H9 (cell line): ENCODE measurements at regions not wholly inside any gene's neighbourhood (a gene's known extent, or its start where the extent isn't known, plus 50 kb on each side); places are given as distances from the start of the nearest gene placed in this dataset.

ENCODE experiments used
- DNase-seq: peaks from one replicate; pipeline ENCODE4 v3.0.0-alpha.2; 2017
- H2AFZ ChIP-seq: one replicate; pipeline ENCODE4 v1.6.1; 2013; ENCODE audit warnings: mild to moderate bottlenecking, low read length, control low read depth, moderate library complexity
- H2AK5ac ChIP-seq: 2 replicates; pipeline ENCODE4 v1.6.1; 2013; ENCODE audit warnings: low read length, control low read depth, mixed read lengths; ENCODE audit not compliant: insufficient read length
- H2BK120ac ChIP-seq: one replicate; pipeline ENCODE4 v1.6.1; 2013; ENCODE audit warnings: low read depth, mild to moderate bottlenecking, low read length, control low read depth, inconsistent platforms; ENCODE audit not compliant: poor library complexity, severe bottlenecking
- H2BK12ac ChIP-seq: 2 replicates; pipeline ENCODE4 v1.6.1; 2013; ENCODE audit warnings: low read length, control low read depth, mixed read lengths, low read depth; ENCODE audit not compliant: insufficient read length
- H2BK15ac ChIP-seq: 2 replicates; pipeline ENCODE4 v1.6.1; 2013; ENCODE audit warnings: low read depth, low read length, control low read depth
- H2BK20ac ChIP-seq: one replicate; pipeline ENCODE4 v1.6.1; 2013; ENCODE audit warnings: low read depth, mild to moderate bottlenecking, low read length, control low read depth, inconsistent platforms; ENCODE audit not compliant: poor library complexity, severe bottlenecking
- H2BK5ac ChIP-seq: 2 replicates; pipeline ENCODE4 v1.6.1; 2013; ENCODE audit warnings: low read length, control low read depth, mixed read lengths; ENCODE audit not compliant: insufficient read length
- H3K14ac ChIP-seq: 2 replicates; pipeline ENCODE4 v1.6.1; 2013; ENCODE audit warnings: low read length, control low read depth; ENCODE audit not compliant: insufficient read depth
- H3K18ac ChIP-seq: 2 replicates; pipeline ENCODE4 v1.6.1; 2013; ENCODE audit warnings: low read depth, mild to moderate bottlenecking, mixed read lengths, low read length, control low read depth; ENCODE audit not compliant: insufficient read length
- H3K23ac ChIP-seq: 2 replicates; pipeline ENCODE4 v1.6.1; 2013; ENCODE audit warnings: low read length, control low read depth, mixed read lengths, low read depth; ENCODE audit not compliant: insufficient read length
- H3K23me2 ChIP-seq: 2 replicates; pipeline ENCODE4 v1.6.1; 2013; ENCODE audit warnings: low read depth, mild to moderate bottlenecking, mixed read lengths, low read length, control low read depth; ENCODE audit not compliant: insufficient read length, poor library complexity, severe bottlenecking
- H3K27ac ChIP-seq: 2 replicates; pipeline ENCODE4 v1.5.1; 2013; ENCODE audit warnings: low read length, control low read depth, mixed read lengths, low read depth; ENCODE audit not compliant: insufficient read length
- H3K27me3 ChIP-seq: 2 replicates; pipeline ENCODE4 v1.6.1; 2013; ENCODE audit warnings: low read length, control low read depth, inconsistent platforms; ENCODE audit not compliant: insufficient read depth
- H3K4ac ChIP-seq: 2 replicates; pipeline ENCODE4 v1.6.1; 2013; ENCODE audit warnings: low read depth, mild to moderate bottlenecking, control low read depth, inconsistent platforms, low read length, moderate library complexity
- H3K4me1 ChIP-seq: 2 replicates; pipeline ENCODE4 v1.6.1; 2013; ENCODE audit warnings: low read length, control low read depth, inconsistent platforms; ENCODE audit not compliant: insufficient read depth
- H3K4me2 ChIP-seq: 2 replicates; pipeline ENCODE4 v1.6.1; 2013; ENCODE audit warnings: low read length, control low read depth, mixed read lengths; ENCODE audit not compliant: insufficient read length, insufficient read depth
- H3K56ac ChIP-seq: 2 replicates; pipeline ENCODE4 v1.6.1; 2013; ENCODE audit warnings: low read depth, mild to moderate bottlenecking, mixed read lengths, low read length, control low read depth; ENCODE audit not compliant: insufficient read length
- H3K79me1 ChIP-seq: 2 replicates; pipeline ENCODE4 v1.6.1; 2013; ENCODE audit warnings: low read depth, mild to moderate bottlenecking, moderate library complexity, low read length, control low read depth, inconsistent platforms; ENCODE audit not compliant: insufficient read depth, poor library complexity, severe bottlenecking
- H3K79me2 ChIP-seq: 2 replicates; pipeline ENCODE4 v1.6.1; 2013; ENCODE audit warnings: low read length, control low read depth, inconsistent platforms; ENCODE audit not compliant: insufficient read depth
- H3K9ac ChIP-seq: 2 replicates; pipeline ENCODE4 v1.6.1; 2013; ENCODE audit warnings: low read length, control low read depth, mixed read lengths; ENCODE audit not compliant: insufficient read length; ENCODE audit errors: extremely low read depth
- H3K9me3 ChIP-seq: one replicate; pipeline ENCODE4 v1.6.1; 2013; ENCODE audit warnings: low read depth, low read length, inconsistent platforms; ENCODE audit not compliant: control insufficient read depth
- H3T11ph ChIP-seq: one replicate; pipeline ENCODE4 v1.6.1; 2013; ENCODE audit warnings: mild to moderate bottlenecking, low read length, control low read depth, inconsistent platforms
- H4K20me1 ChIP-seq: one replicate; pipeline ENCODE4 v1.6.1; 2013; ENCODE audit not compliant: control insufficient read depth, insufficient read length, insufficient read depth
- H4K5ac ChIP-seq: 2 replicates; pipeline ENCODE4 v1.6.1; 2013; ENCODE audit warnings: low read depth, mild to moderate bottlenecking, mixed read lengths, low read length, control low read depth; ENCODE audit not compliant: insufficient read length
- H4K8ac ChIP-seq: replicated peaks from 2 replicates; pipeline ENCODE4 v1.6.1; 2013; ENCODE audit warnings: low read length, control low read depth, mixed read lengths, low read depth; ENCODE audit not compliant: insufficient read length
- H4K91ac ChIP-seq: 2 replicates; pipeline ENCODE4 v1.6.1; 2013; ENCODE audit warnings: low read depth, mild to moderate bottlenecking, moderate library complexity, mixed read lengths, low read length, control low read depth; ENCODE audit not compliant: insufficient read length
- H3K27ac Mint-ChIP-seq, 3 experiments: 2 replicates in 2 of 3; 3 replicates in 1 of 3; pipeline ENCODE4 v1.8.0; 2020 to 2021; ENCODE audit warnings: mixed read lengths in 3 of 3, mild to moderate bottlenecking in 1 of 3, moderate library complexity in 1 of 3
- H3K27me3 Mint-ChIP-seq: 2 replicates; pipeline ENCODE4 v1.8.0; 2021; ENCODE audit warnings: low read depth, mild to moderate bottlenecking, moderate library complexity, mixed read lengths
- H3K36me3 Mint-ChIP-seq, 3 experiments: 2 replicates in 2 of 3; 3 replicates in 1 of 3; pipeline ENCODE4 v1.8.0; 2020 to 2021; ENCODE audit warnings: low read depth in 3 of 3, mixed read lengths in 3 of 3; ENCODE audit not compliant: insufficient read depth in 1 of 3
- H3K4me1 Mint-ChIP-seq, 2 experiments: 2 replicates each; pipeline ENCODE4 v1.8.0; 2020; ENCODE audit warnings: mixed read lengths in 2 of 2
- H3K4me3 Mint-ChIP-seq, 2 experiments: 2 replicates in 1 of 2; 3 replicates in 1 of 2; pipeline ENCODE4 v1.8.0; 2020 to 2021; ENCODE audit warnings: mild to moderate bottlenecking in 2 of 2, mixed read lengths in 2 of 2, moderate library complexity in 1 of 2
- H3K9me3 Mint-ChIP-seq, 2 experiments: 2 replicates in 1 of 2; 3 replicates in 1 of 2; pipeline ENCODE4 v1.8.0; 2020; ENCODE audit warnings: mild to moderate bottlenecking in 2 of 2, mixed read lengths in 2 of 2, moderate library complexity in 1 of 2
- CTCF ChIP-seq: fragments of 200-600 bp; sonication (generic); conservative IDR thresholded peaks from 3 replicates; pipeline ENCODE4 v1.8.0; 2021; ENCODE audit warnings: antibody characterized with exemption, mild to moderate bottlenecking
- WGBS: extraction: QIAGEN DNeasy Blood & Tissue Kit; methylation state at CpG from one replicate; pipeline ENCODE4 v1.1.7; 2013; ENCODE audit warnings: missing lambda C conversion rate, low lambda C conversion rate, mixed read lengths; ENCODE audit not compliant: insufficient read length; ENCODE audit errors: extremely low coverage; 5-methylcytosine and 5-hydroxymethylcytosine counted together

- Histone ChIP-seq H3K27ac (no peak overlapping the region), H2AFZ (no peak overlapping the region), H3K79me2 (no peaks in the 10 kb centered on the region)
These were observed 236.1 kb downstream of the FSCB start for GRCh38 chr14:44271006-44271405.

More at GRCh38 chr14:44271006-44271405, 236.1 kb downstream of the FSCB start:
- Histone ChIP-seq H3K14ac (no peak overlapping the region), H4K8ac (no peak overlapping the region), H2BK15ac (no peak overlapping the region), H3K23me2 (no peaks in the 10 kb centered on the region), H3K4me1 (no peaks in the 10 kb centered on the region), H4K20me1 (no peaks in the 10 kb centered on the region), H3K27me3 (no peaks in the 10 kb centered on the region), H3K9ac (no peak overlapping the region), H4K5ac (no peak overlapping the region), H4K91ac (no peak overlapping the region), H3K56ac (no peak overlapping the region), H3K79me1 (no peaks in the 10 kb centered on the region), H3K23ac (no peak overlapping the region), H3K9me3 (no peaks in the 10 kb centered on the region), H3T11ph (no peak overlapping the region), H2AK5ac (no peak overlapping the region), H3K4me2 (no peak overlapping the region), H2BK12ac (no peak overlapping the region), H2BK5ac (no peak overlapping the region), H3K4ac (no peak overlapping the region), H3K18ac (no peak overlapping the region), H2BK120ac (no peak overlapping the region), H2BK20ac (no peak overlapping the region)
- WGBS, result no CpG with 5 or more reads among the region's 3 CpGs
- H3K36me3 Mint-ChIP-seq, result no peaks in the 10 kb centered on the region; a peak in 1 of 7 replicates
- peaks cover 0 to 5% of the 10 kb centered on the region in 2 experiments; a peak in 3 of 5 replicates for H3K9me3 Mint-ChIP-seq
- H3K4me1 Mint-ChIP-seq, result no peaks in the 10 kb centered on the region
- no peak overlapping the region for H3K27ac Mint-ChIP-seq
- H3K4me3 Mint-ChIP-seq, result no peak overlapping the region
- no peaks in the 10 kb centered on the region for H3K27me3 Mint-ChIP-seq
- no peak for TF ChIP-seq CTCF
- DNase-seq, result no peak
